Osteoblast (primary cell): ENCODE measurements at regions not wholly inside any gene's neighbourhood (a gene's known extent, or its start where the extent isn't known, plus 50 kb on each side); places are given as distances from the start of the nearest gene placed in this dataset.

Experiments used
- DNase-seq: peaks from one replicate; pipeline ENCODE4 v3.0.0; 2011; ENCODE audit warnings: low spot score, mixed read lengths; ENCODE audit not compliant: insufficient read length; ENCODE audit errors: missing footprints
- H2AFZ ChIP-seq: 2 replicates; pipeline ENCODE4 v1.6.0; 2011; ENCODE audit warnings: mild to moderate bottlenecking, low read length
- H3K27ac ChIP-seq: 2 replicates; pipeline ENCODE4 v1.5.1; 2011; ENCODE audit warnings: mild to moderate bottlenecking, low read depth, low read length, moderate library complexity
- H3K27me3 ChIP-seq: 2 replicates; pipeline ENCODE4 v1.6.0; 2012; ENCODE audit warnings: mild to moderate bottlenecking, control low read depth, inconsistent platforms, low read length, moderate library complexity; ENCODE audit not compliant: insufficient read depth
- H3K36me3 ChIP-seq: 2 replicates; pipeline ENCODE4 v1.5.1; 2011; ENCODE audit warnings: mild to moderate bottlenecking, low read length, control low read depth, moderate library complexity; ENCODE audit not compliant: insufficient read depth
- H3K4me1 ChIP-seq: 2 replicates; pipeline ENCODE4 v1.5.1; 2011; ENCODE audit warnings: mild to moderate bottlenecking, low read length, control low read depth, moderate library complexity; ENCODE audit not compliant: insufficient read depth
- H3K4me2 ChIP-seq: 2 replicates; pipeline ENCODE4 v1.6.0; 2011; ENCODE audit warnings: mild to moderate bottlenecking, low read length; ENCODE audit not compliant: insufficient read depth
- H3K4me3 ChIP-seq: fragments of 200-600 bp; sonication (generic); 3 replicates; pipeline ENCODE4 v1.5.1; 2012; ENCODE audit warnings: mild to moderate bottlenecking, low read length, inconsistent platforms; ENCODE audit not compliant: insufficient read depth
- H3K79me2 ChIP-seq: 2 replicates; pipeline ENCODE4 v1.6.0; 2012; ENCODE audit warnings: mild to moderate bottlenecking, low read length, control low read depth, inconsistent platforms; ENCODE audit not compliant: insufficient read depth
- H3K9me3 ChIP-seq: 2 replicates; pipeline ENCODE4 v1.5.1; 2011; ENCODE audit warnings: low read depth, low read length, control low read depth
- H4K20me1 ChIP-seq: 2 replicates; pipeline ENCODE4 v1.6.0; 2012; ENCODE audit warnings: mild to moderate bottlenecking, low read length, control low read depth; ENCODE audit not compliant: insufficient read depth
- CTCF ChIP-seq: IDR thresholded peaks from 2 replicates; pipeline ENCODE4 v1.5.1; 2011; ENCODE audit warnings: mild to moderate bottlenecking, low read depth, low read length, moderate library complexity; ENCODE audit errors: extremely low read depth

GRCh38 chr1:29985606-29985945 is 737.8 kb downstream of the MATN1 start:
- H3K27me3 ChIP-seq: no peaks in the 10 kb centered on the region
- H3K9me3 ChIP-seq: no peaks in the 10 kb centered on the region
- H3K36me3 ChIP-seq: no peaks in the 10 kb centered on the region
- H3K79me2 ChIP-seq: no peaks in the 10 kb centered on the region
- no peak overlapping the region for H3K4me3 ChIP-seq
- H2AFZ ChIP-seq: no peak overlapping the region
- no peak overlapping the region for H3K4me2 ChIP-seq
- no peaks in the 10 kb centered on the region for H4K20me1 ChIP-seq
- no peak overlapping the region for H3K27ac ChIP-seq
- no peak for TF ChIP-seq CTCF
- DNase-seq: no peak
- H3K4me1 ChIP-seq: no peaks in the 10 kb centered on the region

- Histone ChIP-seq H3K9me3 (no peaks in the 10 kb centered on the region), H3K36me3 (no peaks in the 10 kb centered on the region), H3K79me2 (no peaks in the 10 kb centered on the region), H3K4me3 (no peak overlapping the region), H2AFZ (no peak overlapping the region), H3K27ac (no peak overlapping the region), H4K20me1 (no peaks in the 10 kb centered on the region), H3K4me2 (no peak overlapping the region), H3K27me3 (no peaks in the 10 kb centered on the region), H3K4me1 (no peaks in the 10 kb centered on the region)
- DNase-seq: no peak
- TF ChIP-seq CTCF: no peak
These were observed 738.4 kb downstream of the MATN1 start for GRCh38 chr1:29984862-29985605.

GRCh38 chr1:29984166-29984861 is 739.1 kb downstream of the MATN1 start:
- Histone ChIP-seq H3K9me3 (no peaks in the 10 kb centered on the region), H3K4me3 (no peak overlapping the region), H2AFZ (no peak overlapping the region), H3K4me1 (no peaks in the 10 kb centered on the region), H3K79me2 (no peaks in the 10 kb centered on the region), H3K27me3 (no peaks in the 10 kb centered on the region), H3K27ac (no peak overlapping the region), H3K4me2 (no peak overlapping the region), H4K20me1 (no peaks in the 10 kb centered on the region), H3K36me3 (no peaks in the 10 kb centered on the region)
- DNase-seq: no peak
- no peak for TF ChIP-seq CTCF

- Histone ChIP-seq H3K9me3 (no peaks in the 10 kb centered on the region), H4K20me1 (no peaks in the 10 kb centered on the region), H3K4me1 (no peaks in the 10 kb centered on the region), H3K4me3 (no peak overlapping the region), H3K27me3 (no peaks in the 10 kb centered on the region), H3K79me2 (no peaks in the 10 kb centered on the region), H3K4me2 (no peak overlapping the region), H3K36me3 (no peaks in the 10 kb centered on the region), H3K27ac (no peak overlapping the region), H2AFZ (no peak overlapping the region)
- no peak for TF ChIP-seq CTCF
- no peak for DNase-seq
These were observed 740.1 kb downstream of the MATN1 start for GRCh38 chr1:29983321-29983720.
